HL-60 (cell line): ENCODE measurements at regions not wholly inside any gene's neighbourhood (a gene's known extent, or its start where the extent isn't known, plus 50 kb on each side); places are given as distances from the start of the nearest gene placed in this dataset.

Experiments used
- GABPA ChIP-seq: IDR thresholded peaks from 2 replicates; pipeline ENCODE4 v1.6.1; 2012; ENCODE audit warnings: low read depth
- POLR2AphosphoS5 ChIP-seq: IDR thresholded peaks from 2 replicates; pipeline ENCODE4 v1.6.1; 2012; ENCODE audit warnings: low read depth
- TF ChIP-seq, protein P1 (sequence below): IDR thresholded peaks from one replicate; pipeline ENCODE4 v1.5.1; 2011; ENCODE audit warnings: low read length, control low read depth, inconsistent platforms; ENCODE audit not compliant: insufficient read depth
- TF ChIP-seq, protein P2 (sequence below): IDR thresholded peaks from 2 replicates; pipeline ENCODE4 v1.6.1; 2012; ENCODE audit warnings: low read depth; ENCODE audit not compliant: insufficient replicate concordance

DNA sequence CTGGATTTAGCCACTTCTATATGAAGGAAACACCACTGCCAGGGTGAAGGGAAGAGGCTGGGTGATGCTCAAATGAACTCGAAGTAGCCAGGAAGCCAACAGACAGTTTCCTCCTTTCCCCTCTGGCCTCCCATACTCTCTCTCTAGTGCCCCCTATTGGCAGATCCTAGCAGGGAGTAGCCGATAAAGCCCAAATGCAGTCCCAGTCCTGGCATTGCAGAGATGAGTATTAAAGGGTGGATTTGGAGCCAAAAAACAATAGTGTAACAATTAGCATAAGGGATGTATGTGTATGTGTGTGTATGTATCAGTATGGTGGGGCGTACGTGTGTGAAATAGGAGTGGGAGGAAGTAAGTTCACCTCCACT is 213.8 kb upstream of the LDB2 start:
- TF ChIP-seq, protein P1, sequence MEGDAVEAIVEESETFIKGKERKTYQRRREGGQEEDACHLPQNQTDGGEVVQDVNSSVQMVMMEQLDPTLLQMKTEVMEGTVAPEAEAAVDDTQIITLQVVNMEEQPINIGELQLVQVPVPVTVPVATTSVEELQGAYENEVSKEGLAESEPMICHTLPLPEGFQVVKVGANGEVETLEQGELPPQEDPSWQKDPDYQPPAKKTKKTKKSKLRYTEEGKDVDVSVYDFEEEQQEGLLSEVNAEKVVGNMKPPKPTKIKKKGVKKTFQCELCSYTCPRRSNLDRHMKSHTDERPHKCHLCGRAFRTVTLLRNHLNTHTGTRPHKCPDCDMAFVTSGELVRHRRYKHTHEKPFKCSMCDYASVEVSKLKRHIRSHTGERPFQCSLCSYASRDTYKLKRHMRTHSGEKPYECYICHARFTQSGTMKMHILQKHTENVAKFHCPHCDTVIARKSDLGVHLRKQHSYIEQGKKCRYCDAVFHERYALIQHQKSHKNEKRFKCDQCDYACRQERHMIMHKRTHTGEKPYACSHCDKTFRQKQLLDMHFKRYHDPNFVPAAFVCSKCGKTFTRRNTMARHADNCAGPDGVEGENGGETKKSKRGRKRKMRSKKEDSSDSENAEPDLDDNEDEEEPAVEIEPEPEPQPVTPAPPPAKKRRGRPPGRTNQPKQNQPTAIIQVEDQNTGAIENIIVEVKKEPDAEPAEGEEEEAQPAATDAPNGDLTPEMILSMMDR = peak; percentile 42
- no peak for TF ChIP-seq POLR2AphosphoS5
- TF ChIP-seq, protein P2, sequence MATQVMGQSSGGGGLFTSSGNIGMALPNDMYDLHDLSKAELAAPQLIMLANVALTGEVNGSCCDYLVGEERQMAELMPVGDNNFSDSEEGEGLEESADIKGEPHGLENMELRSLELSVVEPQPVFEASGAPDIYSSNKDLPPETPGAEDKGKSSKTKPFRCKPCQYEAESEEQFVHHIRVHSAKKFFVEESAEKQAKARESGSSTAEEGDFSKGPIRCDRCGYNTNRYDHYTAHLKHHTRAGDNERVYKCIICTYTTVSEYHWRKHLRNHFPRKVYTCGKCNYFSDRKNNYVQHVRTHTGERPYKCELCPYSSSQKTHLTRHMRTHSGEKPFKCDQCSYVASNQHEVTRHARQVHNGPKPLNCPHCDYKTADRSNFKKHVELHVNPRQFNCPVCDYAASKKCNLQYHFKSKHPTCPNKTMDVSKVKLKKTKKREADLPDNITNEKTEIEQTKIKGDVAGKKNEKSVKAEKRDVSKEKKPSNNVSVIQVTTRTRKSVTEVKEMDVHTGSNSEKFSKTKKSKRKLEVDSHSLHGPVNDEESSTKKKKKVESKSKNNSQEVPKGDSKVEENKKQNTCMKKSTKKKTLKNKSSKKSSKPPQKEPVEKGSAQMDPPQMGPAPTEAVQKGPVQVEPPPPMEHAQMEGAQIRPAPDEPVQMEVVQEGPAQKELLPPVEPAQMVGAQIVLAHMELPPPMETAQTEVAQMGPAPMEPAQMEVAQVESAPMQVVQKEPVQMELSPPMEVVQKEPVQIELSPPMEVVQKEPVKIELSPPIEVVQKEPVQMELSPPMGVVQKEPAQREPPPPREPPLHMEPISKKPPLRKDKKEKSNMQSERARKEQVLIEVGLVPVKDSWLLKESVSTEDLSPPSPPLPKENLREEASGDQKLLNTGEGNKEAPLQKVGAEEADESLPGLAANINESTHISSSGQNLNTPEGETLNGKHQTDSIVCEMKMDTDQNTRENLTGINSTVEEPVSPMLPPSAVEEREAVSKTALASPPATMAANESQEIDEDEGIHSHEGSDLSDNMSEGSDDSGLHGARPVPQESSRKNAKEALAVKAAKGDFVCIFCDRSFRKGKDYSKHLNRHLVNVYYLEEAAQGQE = no peak
- TF ChIP-seq GABPA = no peak
